ENCODE measurements at regions not wholly inside any gene's neighbourhood (a gene's known extent, or its start where the extent isn't known, plus 50 kb on each side); places are given as distances from the start of the nearest gene placed in this dataset.
A peak's percentile ranks its signal among the peaks of the same experiment; 100 is the strongest.

DNA sequence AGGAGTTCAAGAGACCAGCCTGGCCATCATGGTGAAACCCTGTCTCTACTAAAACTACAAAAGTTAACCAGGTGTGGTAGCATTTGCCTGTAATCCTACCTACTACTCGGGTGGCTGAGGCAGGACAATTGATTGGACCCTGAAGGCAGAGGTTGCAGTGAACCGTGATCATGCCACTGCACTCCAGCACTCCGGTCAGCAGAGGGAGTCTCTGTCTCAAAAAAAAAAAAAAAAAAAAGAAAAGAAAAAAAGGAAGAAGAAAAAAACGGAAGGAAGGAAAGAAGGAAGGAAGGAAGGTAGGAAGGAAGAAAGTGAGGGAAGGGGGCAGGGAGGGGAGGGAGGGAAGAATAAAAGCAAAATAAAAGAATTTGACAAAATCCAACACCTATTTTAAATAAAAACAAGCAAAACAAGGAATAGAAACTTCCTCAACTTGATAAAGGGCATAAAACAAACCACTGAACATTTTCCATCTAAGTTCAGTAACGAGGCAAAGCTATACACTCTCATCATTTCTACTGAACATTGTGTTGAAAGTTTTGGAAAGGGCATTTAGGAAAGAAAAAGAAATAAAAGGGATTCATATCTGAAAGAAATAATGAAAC lies 411.6 kb upstream of the SLITRK5 start:
- TF ChIP-seq, protein P1, sequence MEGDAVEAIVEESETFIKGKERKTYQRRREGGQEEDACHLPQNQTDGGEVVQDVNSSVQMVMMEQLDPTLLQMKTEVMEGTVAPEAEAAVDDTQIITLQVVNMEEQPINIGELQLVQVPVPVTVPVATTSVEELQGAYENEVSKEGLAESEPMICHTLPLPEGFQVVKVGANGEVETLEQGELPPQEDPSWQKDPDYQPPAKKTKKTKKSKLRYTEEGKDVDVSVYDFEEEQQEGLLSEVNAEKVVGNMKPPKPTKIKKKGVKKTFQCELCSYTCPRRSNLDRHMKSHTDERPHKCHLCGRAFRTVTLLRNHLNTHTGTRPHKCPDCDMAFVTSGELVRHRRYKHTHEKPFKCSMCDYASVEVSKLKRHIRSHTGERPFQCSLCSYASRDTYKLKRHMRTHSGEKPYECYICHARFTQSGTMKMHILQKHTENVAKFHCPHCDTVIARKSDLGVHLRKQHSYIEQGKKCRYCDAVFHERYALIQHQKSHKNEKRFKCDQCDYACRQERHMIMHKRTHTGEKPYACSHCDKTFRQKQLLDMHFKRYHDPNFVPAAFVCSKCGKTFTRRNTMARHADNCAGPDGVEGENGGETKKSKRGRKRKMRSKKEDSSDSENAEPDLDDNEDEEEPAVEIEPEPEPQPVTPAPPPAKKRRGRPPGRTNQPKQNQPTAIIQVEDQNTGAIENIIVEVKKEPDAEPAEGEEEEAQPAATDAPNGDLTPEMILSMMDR (IDR thresholded peaks at IDR 0.05) = no peak
- Histone ChIP-seq H3K27me3 (no peaks in the 10 kb centered on the region), H3K9ac (ENCODE audit: low read depth in 2 of 2, low read length in 2 of 2) (no peak overlapping the region), H3K9me3 (no peaks in the 10 kb centered on the region), H3K27ac (no peak overlapping the region), H3K36me3 (no peaks in the 10 kb centered on the region), H3K4me1 (no peaks in the 10 kb centered on the region), H3K4me3 (no peak overlapping the region)
- DNase-seq = no peak
- intact Hi-C loops (cut with DNase I) = no loop called here

DNA sequence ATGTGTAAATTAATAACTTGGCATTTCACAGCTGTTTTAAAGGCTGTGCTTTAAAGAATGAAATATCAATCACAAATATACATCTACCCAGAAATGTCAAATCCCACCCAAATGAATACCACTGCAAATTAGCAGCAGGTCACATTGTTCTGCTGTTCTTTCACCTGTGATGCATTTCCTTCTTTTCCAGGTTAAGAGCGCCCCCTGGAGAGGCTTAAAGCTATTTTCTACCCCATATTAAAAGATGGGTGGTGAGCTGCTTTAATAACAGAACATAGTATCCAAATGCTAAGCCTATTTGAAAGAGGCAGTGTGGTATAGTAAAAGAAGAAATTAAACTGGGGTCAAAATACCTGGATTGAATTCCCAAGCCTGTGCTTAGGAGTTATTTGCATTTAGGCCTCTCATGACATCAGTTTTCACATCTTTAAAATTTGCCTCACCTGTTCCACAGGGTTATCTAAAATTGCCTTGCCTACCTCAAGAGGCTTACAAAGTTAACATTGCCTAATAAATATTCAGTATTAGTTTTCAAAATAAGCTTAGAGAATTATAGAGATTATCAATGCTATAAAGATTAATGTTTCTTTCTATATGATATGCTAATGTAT lies 396.9 kb upstream of the SLITRK5 start:
- peak; percentile 21 for DNase-seq
- Histone ChIP-seq H3K9me3 (no peaks in the 10 kb centered on the region), H3K4me3 (no peak overlapping the region), H3K4me1 (no peaks in the 10 kb centered on the region), H3K9ac (ENCODE audit: low read depth in 2 of 2, low read length in 2 of 2) (no peak overlapping the region), H3K27ac (no peak overlapping the region), H3K27me3 (no peaks in the 10 kb centered on the region), H3K36me3 (no peaks in the 10 kb centered on the region)
- TF ChIP-seq, protein P1 (IDR thresholded peaks at IDR 0.05) = peak; percentile 28
- intact Hi-C loops (cut with DNase I) = no loop called here

- Histone ChIP-seq H3K9me3 (no peaks in the 10 kb centered on the region), H3K4me1 (no peaks in the 10 kb centered on the region), H3K27me3 (no peaks in the 10 kb centered on the region), H3K4me3 (no peak overlapping the region), H3K36me3 (no peaks in the 10 kb centered on the region), H3K9ac (ENCODE audit: low read depth in 2 of 2, low read length in 2 of 2) (no peak overlapping the region), H3K27ac (no peak overlapping the region)
- TF ChIP-seq, protein P1 (IDR thresholded peaks at IDR 0.05) = no peak
- intact Hi-C loops (cut with DNase I) = no loop called here
- DNase-seq = no peak
These were observed 391.0 kb upstream of the SLITRK5 start for GRCh38 chr13:87280139-87280538.

GRCh38 chr13:87287721-87288120 lies 383.4 kb upstream of the SLITRK5 start:
- intact Hi-C loops (cut with DNase I) = no loop called here
- DNase-seq = no peak
- no peaks in the 10 kb centered on the region for H3K4me1 ChIP-seq
- H3K27ac ChIP-seq = no peak overlapping the region
- no peaks in the 10 kb centered on the region for H3K36me3 ChIP-seq
- H3K9ac ChIP-seq (ENCODE audit: low read depth in 2 of 2, low read length in 2 of 2) = no peak overlapping the region
- TF ChIP-seq, protein P1 (IDR thresholded peaks at IDR 0.05) = no peak
- no peak overlapping the region for H3K4me3 ChIP-seq
- H3K27me3 ChIP-seq = no peaks in the 10 kb centered on the region
- no peaks in the 10 kb centered on the region for H3K9me3 ChIP-seq

DNA sequence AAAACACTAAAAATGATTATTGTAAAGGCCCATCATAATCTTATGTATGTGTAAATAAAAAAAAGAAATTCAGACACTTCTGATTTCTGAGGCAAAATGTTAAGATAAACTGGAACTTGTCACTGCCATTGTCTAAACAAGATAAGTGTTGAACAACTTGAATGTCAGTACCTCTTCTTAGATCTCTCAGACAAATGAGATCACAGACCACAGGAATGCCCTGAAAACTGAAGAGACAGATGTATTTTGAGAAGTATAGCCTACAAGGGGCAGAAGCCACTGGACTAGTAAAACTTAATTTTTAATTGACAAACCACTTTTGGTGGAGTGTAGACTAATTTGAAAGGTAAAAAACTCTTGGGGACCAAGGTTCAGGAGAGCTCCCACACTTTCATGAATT lies 375.5 kb upstream of the SLITRK5 start:
- no peak overlapping the region for H3K9ac ChIP-seq (ENCODE audit: low read depth in 2 of 2, low read length in 2 of 2)
- H3K36me3 ChIP-seq = no peaks in the 10 kb centered on the region
- intact Hi-C loops (cut with DNase I) = no loop called here
- no peak overlapping the region for H3K4me3 ChIP-seq
- H3K4me1 ChIP-seq = no peaks in the 10 kb centered on the region
- TF ChIP-seq, protein P1 (IDR thresholded peaks at IDR 0.05) = no peak
- no peaks in the 10 kb centered on the region for H3K9me3 ChIP-seq
- no peak overlapping the region for H3K27ac ChIP-seq
- H3K27me3 ChIP-seq = no peaks in the 10 kb centered on the region
- no peak for DNase-seq

Measured in colonic mucosa (tissue), 4 donors.